ENCODE measurements at regions not wholly inside any gene's neighbourhood (a gene's known extent, or its start where the extent isn't known, plus 50 kb on each side); places are given as distances from the start of the nearest gene placed in this dataset.

GRCh38 chr16:85337910-85338637 is 225.8 kb upstream of the CIBAR2 start:
- no peak for DNase-seq (ENCODE audit: low read depth in 2 of 2, low spot score in 1 of 2)

DNA sequence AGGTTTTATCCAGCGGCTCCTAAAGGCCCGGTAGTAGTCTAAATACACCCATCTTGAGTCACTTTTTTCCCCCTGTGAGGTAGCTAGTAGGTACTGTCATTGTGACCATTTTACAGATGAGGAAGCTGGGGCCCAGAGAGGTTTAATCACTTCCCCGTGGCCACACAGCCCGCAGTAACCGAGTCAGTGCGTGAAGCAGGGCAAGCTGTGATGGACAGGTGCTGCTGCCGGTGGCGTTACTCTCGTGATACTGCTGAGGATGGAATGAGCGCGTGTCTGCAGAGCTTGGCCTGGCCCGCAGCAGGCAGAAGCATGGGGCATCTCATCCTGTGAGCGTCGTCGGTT is 226.3 kb upstream of the CIBAR2 start:
- DNase-seq (ENCODE audit: low read depth in 2 of 2, low spot score in 1 of 2), result no peak

DNA sequence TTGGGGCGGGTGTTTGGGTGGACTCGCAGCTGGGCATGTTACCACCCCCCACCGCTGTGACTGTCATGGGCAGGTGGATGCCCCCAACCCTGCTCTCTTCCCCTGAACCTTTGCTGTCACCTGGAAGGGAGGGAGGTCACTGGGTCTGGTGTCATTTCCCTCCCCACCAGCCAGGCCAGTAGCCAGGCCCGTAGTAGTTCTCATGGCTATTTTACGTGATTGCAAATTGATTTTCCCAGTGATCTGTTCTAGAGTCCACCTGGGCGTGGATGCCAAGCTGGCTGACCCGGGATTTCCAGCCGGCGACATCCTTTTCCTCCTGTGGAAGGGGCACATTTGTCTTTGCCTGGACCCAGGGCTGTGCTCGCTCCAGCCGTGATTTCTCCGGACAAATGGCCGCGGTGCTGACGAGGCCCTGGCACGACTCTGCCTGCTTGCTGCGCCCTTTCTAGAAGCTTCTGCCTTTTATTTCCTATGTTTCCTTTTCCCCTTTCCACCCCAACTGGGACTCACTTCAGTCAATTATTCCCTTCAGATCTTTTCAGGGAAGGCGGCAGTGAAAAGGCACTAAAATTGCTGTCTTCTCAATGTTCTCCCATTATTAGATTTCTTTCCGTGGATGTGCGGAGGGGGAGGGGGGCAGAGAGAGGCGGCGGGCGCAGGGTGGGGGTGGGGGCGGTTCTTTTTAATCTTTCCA is 226.9 kb upstream of the CIBAR2 start:
- no peak for DNase-seq (ENCODE audit: low read depth in 2 of 2, low spot score in 1 of 2)

GRCh38 chr16:85341972-85342695 is 229.9 kb upstream of the CIBAR2 start:
- no peak for DNase-seq (ENCODE audit: low read depth in 2 of 2, low spot score in 1 of 2)

DNA sequence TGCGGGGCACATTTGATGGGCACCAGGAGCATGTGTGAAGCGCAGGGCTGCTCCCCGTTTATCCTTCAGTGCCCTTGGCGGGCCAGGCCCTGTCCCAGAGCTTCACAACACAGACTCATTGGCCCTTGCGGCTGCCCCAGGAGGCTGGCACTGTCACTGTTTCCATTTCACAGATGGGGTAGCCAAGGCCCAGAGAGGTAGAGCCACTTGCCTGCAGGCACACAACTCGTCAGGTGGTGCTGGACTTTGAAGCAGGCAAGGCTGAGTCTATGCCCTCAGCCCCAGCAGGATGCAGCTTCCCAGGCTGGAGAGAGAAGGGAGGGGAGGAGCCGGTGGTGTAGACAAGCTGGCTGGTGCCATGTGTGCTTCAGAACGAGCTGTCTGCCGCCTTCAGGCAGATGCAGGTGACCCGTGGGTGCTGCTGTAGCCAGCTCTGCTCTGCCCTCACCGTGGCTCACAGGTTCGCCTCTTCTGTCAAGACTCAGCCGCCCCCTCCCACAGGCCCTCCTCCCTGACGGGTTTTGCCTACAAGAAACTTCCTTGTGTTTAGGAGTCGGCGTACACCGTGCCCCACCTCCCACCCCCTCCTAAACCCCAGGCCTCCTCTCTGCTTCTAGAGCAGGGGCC is 232.3 kb upstream of the CIBAR2 start:
- DNase-seq (ENCODE audit: low read depth in 2 of 2, low spot score in 1 of 2), result no peak

GRCh38 chr16:85345129-85345639 is 232.9 kb upstream of the CIBAR2 start:
- DNase-seq (ENCODE audit: low read depth in 2 of 2, low spot score in 1 of 2), result no peak

GRCh38 chr16:85346404-85347212 is 234.3 kb upstream of the CIBAR2 start:
- no peak for DNase-seq (ENCODE audit: low read depth in 2 of 2, low spot score in 1 of 2)

GRCh38 chr16:85347213-85347591 is 234.9 kb upstream of the CIBAR2 start:
- DNase-seq (ENCODE audit: low read depth in 2 of 2, low spot score in 1 of 2), result no peak

DNA sequence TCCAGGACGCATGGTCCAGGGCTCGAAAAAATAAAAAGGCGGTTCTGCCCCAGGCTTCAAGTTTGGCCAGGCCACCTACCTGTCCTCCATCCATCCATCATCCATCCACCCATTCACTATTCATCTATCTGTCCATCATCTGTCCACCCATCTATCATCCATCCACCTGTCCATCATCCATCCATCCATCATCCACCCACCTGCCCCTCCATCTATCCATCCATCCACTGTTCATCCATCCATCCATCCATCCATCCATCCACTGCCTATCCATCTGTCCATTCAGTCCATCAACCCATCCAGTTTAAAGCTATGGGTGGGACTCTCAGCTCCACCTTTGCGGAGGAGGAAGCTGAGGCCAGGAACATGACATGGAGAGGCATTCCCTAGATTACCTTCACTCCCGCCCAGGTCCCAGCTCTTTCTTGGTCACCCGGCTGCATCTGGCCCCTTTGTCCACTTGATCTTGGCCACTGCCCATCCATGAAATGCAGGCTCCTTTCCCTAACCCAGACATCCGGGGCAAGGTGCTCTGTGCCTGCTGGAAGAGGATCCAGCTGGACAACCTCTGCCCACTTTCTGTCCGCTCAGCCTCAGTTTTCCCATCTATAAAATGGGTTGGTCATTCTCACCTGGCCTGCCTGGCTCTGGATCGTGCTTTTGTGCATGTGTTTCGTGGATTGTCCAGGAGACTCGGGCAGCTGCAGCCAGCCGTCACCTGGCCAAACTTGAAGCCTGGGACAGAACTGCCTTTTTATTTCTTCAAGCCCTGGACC is 236.0 kb upstream of the CIBAR2 start:
- no peak for DNase-seq (ENCODE audit: low read depth in 2 of 2, low spot score in 1 of 2)

GRCh38 chr16:85348911-85349334 is 236.7 kb upstream of the CIBAR2 start:
- DNase-seq (ENCODE audit: low read depth in 2 of 2, low spot score in 1 of 2), result no peak

DNA sequence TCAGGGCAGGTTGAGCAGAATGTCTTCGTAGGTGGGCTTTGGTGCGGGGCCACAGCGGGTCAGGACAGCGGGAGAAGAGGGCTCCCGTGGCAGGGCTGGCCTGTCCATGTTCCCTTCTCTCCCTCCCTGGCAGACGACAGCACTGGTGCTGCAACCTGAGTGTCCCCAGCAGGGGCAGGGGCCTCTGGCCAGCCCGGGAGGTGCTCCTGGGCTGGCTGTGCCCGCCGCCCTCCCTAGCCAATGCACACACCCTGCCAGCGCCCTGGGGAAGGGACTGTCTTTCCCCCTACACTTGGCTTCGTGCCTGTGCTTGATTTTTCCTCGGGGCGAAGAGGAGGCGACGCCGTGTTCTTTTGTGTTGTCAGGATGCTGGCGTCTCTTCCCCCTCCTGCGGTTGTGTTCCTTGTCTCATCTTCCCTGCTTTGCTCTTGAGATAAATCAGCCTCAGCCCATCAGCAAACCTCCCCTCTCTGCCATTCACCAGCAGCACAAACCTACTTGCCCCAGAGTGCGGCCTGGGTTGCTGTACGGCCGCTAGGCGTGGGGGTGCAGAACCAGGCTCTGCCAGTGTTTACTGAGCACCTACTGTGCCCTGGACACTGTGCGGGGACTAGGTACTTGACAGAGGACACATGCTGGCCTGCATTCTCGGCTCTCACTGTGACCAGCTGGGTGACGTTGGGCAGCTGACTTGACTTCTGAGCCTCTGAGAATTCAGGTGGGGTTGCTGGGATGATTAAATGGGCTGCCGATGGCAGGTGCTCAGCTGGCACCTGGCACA is 237.3 kb upstream of the CIBAR2 start:
- no peak for DNase-seq (ENCODE audit: low read depth in 2 of 2, low spot score in 1 of 2)

GRCh38 chr16:85350146-85350728 is 238.0 kb upstream of the CIBAR2 start:
- DNase-seq (ENCODE audit: low read depth in 2 of 2, low spot score in 1 of 2), result no peak

DNA sequence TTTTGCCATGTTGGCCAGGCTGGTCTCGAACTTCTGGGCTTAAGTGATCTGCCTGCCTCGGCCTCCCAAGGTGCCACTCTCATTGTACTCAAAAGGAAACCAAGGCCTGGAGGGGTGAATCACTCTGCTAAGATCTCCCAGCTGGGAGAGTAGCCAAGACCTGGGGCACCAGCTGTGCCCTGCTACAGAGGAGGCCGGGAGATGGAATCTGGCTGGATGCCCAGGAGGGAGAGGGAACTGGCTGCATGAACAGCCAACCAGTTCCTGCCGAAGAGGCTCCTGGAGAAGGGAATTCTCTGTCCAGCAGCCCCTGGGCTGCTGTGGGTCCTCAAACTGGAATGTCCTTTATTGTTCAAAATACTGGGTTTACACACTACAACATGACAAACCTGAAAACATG is 238.7 kb upstream of the CIBAR2 start:
- no peak for DNase-seq (ENCODE audit: low read depth in 2 of 2, low spot score in 1 of 2)

DNA sequence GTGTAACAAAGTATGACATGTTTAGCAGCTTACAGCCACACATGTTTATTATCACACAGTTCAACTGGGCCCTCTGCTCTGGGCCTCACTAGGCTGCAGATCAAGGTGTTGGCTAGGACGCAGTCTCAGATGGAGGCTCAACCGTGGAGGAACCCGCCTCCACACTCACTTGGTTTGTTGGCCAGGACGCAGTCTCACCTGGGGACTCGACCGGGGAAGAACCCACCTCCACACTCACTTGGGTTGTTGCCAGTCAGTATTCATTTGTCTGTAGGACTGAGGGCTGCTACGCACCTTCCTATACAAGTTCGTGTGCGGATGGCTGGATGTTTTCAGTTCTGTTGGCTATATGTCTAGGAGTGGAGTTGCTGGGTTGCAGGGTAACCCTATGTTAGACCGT is 240.7 kb upstream of the CIBAR2 start:
- DNase-seq (ENCODE audit: low read depth in 2 of 2, low spot score in 1 of 2), result no peak

DNA sequence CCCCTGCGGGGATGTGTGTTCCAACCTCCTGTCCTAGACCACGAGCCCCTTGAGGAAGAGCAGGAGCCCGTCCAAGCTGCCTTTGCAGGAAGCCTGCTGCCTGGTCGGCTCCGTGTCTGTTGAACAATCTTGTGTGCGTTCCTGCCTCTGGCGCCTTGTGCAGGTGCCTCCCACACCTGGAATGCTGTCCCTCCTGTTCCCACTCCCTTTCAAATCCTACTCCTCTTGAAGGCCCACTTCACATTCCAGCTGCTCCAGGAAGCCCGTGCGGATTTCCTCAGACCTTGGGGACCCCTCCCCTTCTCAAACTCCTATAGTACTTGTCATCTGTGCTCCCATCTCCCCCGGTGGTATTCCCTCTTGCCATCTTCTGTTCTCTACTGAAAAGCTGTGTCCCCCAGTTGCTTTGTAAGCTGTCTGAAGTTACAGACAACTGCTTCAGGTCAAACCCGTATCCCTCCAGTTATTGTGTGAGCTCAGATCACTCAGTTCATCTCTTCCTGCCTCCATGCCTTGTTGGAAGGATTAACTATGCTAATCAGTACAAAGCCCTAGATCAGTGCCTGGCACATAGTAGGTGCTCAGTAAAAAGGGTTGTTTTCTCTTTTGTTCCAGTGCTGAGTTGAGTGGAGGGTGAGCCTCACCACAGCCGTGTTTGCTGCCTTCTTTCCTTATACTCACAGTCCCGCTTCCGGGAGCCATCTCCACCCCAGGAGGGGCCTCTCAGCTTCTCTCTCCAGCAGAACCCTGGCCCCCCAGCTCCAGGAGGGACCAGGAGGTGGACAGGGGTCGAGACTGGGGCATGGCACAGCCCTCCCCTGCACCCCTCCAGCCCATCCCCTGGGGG is 241.8 kb upstream of the CIBAR2 start:
- DNase-seq (ENCODE audit: low read depth in 2 of 2, low spot score in 1 of 2), result no peak

GRCh38 chr16:85354686-85355514 is 242.6 kb upstream of the CIBAR2 start:
- no peak for DNase-seq (ENCODE audit: low read depth in 2 of 2, low spot score in 1 of 2)

DNA sequence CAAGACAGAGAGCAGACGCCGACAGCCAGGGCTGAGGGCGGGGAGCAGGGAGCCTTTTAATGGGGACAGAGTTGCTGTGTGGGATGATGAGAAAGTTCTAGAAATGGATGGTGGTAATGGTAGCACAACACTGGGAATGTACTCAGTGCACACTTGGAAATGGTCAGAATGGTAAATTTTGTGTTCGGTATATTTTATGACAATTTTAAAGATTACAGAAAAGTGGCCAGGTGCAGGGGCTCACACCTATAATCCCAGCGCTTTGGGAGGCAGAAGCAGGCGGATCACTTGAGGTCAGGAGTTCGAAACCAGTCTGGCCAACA is 243.2 kb upstream of the CIBAR2 start:
- no peak for DNase-seq (ENCODE audit: low read depth in 2 of 2, low spot score in 1 of 2)
